ENCODE measurements at regions not wholly inside any gene's neighbourhood (a gene's known extent, or its start where the extent isn't known, plus 50 kb on each side); places are given as distances from the start of the nearest gene placed in this dataset.

GRCh38 chr4:43380093-43380492 is 487.6 kb downstream of the GRXCR1 start:
- TF ChIP-seq CTCF (IDR thresholded peaks at IDR 0.05) (no peak), POLR2A (IDR thresholded peaks at IDR 0.05) (no peak), EP300 (IDR thresholded peaks at IDR 0.05) (no peak)
